Effector memory CD4-positive, alpha-beta T cell (primary cell): ENCODE measurements at regions not wholly inside any gene's neighbourhood (a gene's known extent, or its start where the extent isn't known, plus 50 kb on each side); places are given as distances from the start of the nearest gene placed in this dataset.

Experiments used
- DNase-seq, 3 donors: peaks; one replicate each; pipeline ENCODE4 v3.0.0-alpha.2; 2020
- H3K27ac ChIP-seq: 2 replicates; pipeline ENCODE4 v1.7.0; 2013; ENCODE audit warnings: mild to moderate bottlenecking, low read length, moderate library complexity; ENCODE audit not compliant: insufficient read depth, poor library complexity, severe bottlenecking
- H3K27me3 ChIP-seq: replicated peaks from 2 replicates; pipeline ENCODE4 v1.7.0; 2013; ENCODE audit warnings: mild to moderate bottlenecking, low read length; ENCODE audit not compliant: insufficient read depth, control insufficient read depth, poor library complexity, severe bottlenecking
- H3K36me3 ChIP-seq: 2 replicates; pipeline ENCODE4 v1.7.0; 2013; ENCODE audit warnings: mild to moderate bottlenecking, low read length, moderate library complexity; ENCODE audit not compliant: control insufficient read depth, insufficient read depth
- H3K4me1 ChIP-seq: 2 replicates; pipeline ENCODE4 v1.7.0; 2013; ENCODE audit warnings: low read length, mild to moderate bottlenecking; ENCODE audit not compliant: control insufficient read depth, insufficient read depth, poor library complexity, severe bottlenecking
- H3K4me3 ChIP-seq: 2 replicates; pipeline ENCODE4 v1.7.0; 2013; ENCODE audit warnings: low read length, low read depth, mild to moderate bottlenecking; ENCODE audit not compliant: insufficient read depth, poor library complexity, severe bottlenecking
- H3K9me3 ChIP-seq: 2 replicates; pipeline ENCODE4 v1.7.0; 2013; ENCODE audit warnings: mild to moderate bottlenecking, low read length, moderate library complexity; ENCODE audit not compliant: control insufficient read depth

DNA sequence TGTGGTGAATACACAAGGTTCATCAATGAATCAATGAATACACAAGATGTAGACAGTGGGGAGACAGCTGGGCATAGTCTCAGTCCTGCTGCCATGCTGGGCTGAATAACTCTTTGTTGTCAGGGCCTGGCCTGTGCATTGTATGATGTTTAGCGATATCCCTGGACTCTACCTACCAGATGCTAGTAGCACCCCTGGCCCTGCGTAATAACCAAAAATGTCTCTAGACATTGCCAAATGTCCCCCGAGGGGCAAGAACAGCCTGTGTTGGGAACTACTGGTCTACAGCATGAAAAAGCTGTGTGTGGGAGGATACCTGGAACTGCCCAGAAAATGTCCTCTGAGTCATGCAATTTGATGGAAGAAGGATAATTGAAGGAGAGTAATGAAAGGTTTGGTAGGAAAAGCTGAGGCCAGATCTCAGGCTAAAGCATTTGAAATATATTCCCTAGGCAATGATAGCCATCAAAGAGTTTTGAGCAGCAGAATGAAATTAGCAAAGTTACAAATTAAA, 128.2 kb downstream of the TMEM30B start:
- no peaks in the 10 kb centered on the region for H3K4me1 ChIP-seq

DNA sequence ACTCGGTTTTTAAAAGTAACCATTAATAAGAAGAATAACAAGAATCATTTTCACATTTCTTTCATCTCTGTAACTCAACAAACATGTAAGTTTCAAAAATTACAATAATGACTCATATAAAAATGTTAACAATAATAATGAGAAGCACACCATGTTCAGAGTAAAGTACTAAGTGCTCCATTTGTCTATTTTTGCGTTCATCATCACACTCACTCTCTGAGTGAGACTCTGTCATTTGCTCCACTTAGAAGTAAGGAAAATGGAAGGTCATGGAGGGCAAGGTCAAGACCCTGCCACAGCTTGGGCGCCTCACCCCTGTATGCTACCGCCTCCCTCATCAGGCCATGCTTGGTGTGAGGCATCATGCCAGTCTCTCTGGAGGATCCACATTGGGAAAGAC, 129.9 kb downstream of the TMEM30B start:
- Histone ChIP-seq H3K36me3 (no peaks in the 10 kb centered on the region), H3K27ac (no peak overlapping the region), H3K4me3 (no peak overlapping the region), H3K27me3 (no peaks in the 10 kb centered on the region), H3K4me1 (no peaks in the 10 kb centered on the region), H3K9me3 (no peaks in the 10 kb centered on the region)
- no peak for DNase-seq

More for the DNA sequence above, 128.2 kb downstream of the TMEM30B start:
- no peak for DNase-seq
- no peak overlapping the region for H3K4me3 ChIP-seq
- H3K27me3 ChIP-seq, result no peaks in the 10 kb centered on the region
- no peaks in the 10 kb centered on the region for H3K36me3 ChIP-seq
- H3K9me3 ChIP-seq, result no peaks in the 10 kb centered on the region
- no peak overlapping the region for H3K27ac ChIP-seq

- H3K4me3 ChIP-seq, result no peak overlapping the region
- no peaks in the 10 kb centered on the region for H3K4me1 ChIP-seq
- H3K27ac ChIP-seq, result no peak overlapping the region
- no peak for DNase-seq
- no peaks in the 10 kb centered on the region for H3K9me3 ChIP-seq
- H3K36me3 ChIP-seq, result no peaks in the 10 kb centered on the region
- H3K27me3 ChIP-seq, result no peaks in the 10 kb centered on the region
Observed at GRCh38 chr14:61150851-61151250, 130.3 kb downstream of the TMEM30B start.

DNA sequence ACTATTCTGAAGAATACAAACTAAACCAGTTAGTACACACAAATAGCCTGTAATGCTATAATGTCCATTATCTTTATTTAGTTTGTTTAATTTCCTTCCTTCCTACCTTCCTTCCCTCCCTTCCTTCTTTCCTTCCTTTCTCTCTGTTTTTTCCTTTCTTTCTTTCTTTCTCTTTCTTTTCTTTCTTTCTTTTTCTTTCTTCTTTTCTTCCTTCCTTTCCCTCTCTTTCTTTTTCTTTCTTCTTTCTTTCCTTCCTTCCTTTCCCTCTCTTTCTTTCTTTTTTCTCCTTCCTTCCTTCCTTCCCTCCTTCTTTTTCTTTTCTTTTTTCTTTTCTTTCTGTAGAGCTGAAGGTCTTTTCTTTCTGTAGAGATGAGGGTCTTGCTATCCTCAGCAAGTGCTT, 131.2 kb downstream of the TMEM30B start:
- Histone ChIP-seq H3K4me1 (no peaks in the 10 kb centered on the region), H3K36me3 (no peaks in the 10 kb centered on the region), H3K27ac (no peak overlapping the region), H3K4me3 (no peak overlapping the region), H3K9me3 (no peaks in the 10 kb centered on the region), H3K27me3 (no peaks in the 10 kb centered on the region)
- DNase-seq, result no peak

DNA sequence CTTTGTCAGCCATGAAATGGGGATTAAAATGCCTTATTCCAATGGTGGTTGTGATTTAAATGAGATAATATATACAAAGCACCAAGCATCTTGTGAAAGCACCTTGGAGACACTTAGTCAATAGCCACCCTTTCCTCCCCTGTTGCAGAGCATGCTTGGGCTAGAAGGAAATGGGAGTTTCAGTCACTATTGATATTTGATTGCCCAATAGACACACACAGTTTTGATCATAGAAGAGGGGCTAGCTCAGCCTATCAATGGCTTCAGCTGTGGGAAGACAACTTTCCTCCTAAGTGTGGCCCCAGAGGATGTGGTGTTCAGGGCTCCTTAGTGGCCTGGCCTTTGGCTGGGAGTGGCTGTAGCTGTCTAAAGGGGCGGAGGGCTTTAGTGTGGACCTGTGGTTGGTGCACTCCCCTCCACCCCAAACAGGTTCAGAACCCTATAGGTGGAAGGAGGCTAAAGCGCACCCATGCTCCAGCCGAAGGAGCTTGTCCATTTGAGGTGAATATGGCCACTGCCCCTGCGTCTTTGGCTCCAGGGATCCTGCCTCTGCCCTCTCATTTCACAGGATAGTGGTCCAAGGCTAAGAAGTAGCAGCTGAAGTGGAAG, 132.3 kb downstream of the TMEM30B start:
- H3K4me3 ChIP-seq, result no peak overlapping the region
- no peaks in the 10 kb centered on the region for H3K36me3 ChIP-seq
- DNase-seq, result no peak
- no peak overlapping the region for H3K27ac ChIP-seq
- no peaks in the 10 kb centered on the region for H3K9me3 ChIP-seq
- no peaks in the 10 kb centered on the region for H3K4me1 ChIP-seq
- H3K27me3 ChIP-seq, result no peaks in the 10 kb centered on the region

DNA sequence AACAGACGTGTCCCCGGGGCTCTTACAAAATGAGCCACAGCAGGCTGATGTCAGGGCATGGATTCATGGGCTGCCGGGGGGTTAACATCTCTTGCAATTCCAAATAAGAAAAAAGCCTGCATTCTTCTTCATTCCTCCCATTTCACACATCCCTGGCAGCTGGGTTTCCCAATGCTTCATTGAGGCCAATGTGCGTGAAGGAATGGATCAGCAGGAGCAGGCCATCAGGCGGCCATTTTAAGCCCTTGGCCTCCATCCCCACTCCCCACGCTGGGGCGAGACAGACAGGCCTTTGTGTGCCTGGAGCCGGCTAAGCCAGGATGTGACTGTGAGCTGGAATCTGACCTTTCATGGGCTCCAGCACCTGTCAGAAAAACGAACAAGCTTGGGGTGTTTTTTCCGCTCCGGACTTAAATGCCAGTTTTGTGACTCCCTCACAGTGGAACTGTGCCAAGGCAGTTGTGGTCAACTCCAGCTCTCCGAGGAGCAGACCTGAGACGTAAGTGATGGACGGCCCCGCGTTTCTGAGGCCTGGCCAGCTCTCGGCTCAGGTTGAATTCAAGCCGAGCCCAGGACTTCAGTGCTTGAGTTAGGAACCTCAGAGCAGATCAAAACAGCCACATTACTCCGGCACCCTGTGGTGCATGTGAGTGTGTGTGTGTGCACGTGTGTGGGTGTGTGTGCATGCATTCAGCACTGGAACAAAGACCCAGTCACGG, 133.1 kb downstream of the TMEM30B start:
- H3K27ac ChIP-seq, result no peak overlapping the region

DNA sequence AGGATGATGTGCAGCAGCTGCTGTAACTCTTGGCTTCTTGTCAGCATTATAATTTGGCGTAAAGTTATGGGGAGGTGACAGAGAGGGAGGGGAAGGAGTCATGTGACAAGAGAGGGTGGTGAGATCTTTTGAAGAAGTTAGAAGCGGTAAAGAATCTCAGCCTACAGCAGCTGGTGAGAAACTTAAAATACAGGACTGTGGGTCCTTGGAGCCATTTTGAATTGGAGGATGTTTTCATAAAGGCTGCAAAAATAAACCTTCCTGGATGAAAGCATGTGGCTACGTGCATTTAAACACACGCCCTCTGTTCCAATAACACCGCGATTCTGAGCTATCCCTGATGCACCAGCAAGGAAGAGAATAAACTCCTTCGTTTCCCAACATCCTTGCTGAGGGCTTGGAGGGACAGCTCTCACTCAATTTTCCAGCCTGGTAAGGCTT, 133.7 kb downstream of the TMEM30B start:
- DNase-seq, result no peak
- H3K4me1 ChIP-seq, result no peaks in the 10 kb centered on the region
- no peaks in the 10 kb centered on the region for H3K36me3 ChIP-seq
- H3K27ac ChIP-seq, result no peak overlapping the region
- H3K27me3 ChIP-seq, result no peaks in the 10 kb centered on the region
- H3K4me3 ChIP-seq, result no peak overlapping the region
- H3K9me3 ChIP-seq, result no peaks in the 10 kb centered on the region

More for the DNA sequence above, 133.1 kb downstream of the TMEM30B start:
- no peaks in the 10 kb centered on the region for H3K27me3 ChIP-seq
- H3K36me3 ChIP-seq, result no peaks in the 10 kb centered on the region
- no peaks in the 10 kb centered on the region for H3K9me3 ChIP-seq
- H3K4me3 ChIP-seq, result no peak overlapping the region
- no peaks in the 10 kb centered on the region for H3K4me1 ChIP-seq
- no peak for DNase-seq

- Histone ChIP-seq H3K27me3 (no peaks in the 10 kb centered on the region), H3K9me3 (no peaks in the 10 kb centered on the region), H3K27ac (no peak overlapping the region), H3K36me3 (no peaks in the 10 kb centered on the region), H3K4me1 (no peaks in the 10 kb centered on the region), H3K4me3 (no peak overlapping the region)
- DNase-seq, result no peak
Observed at GRCh38 chr14:61146899-61147298, 134.2 kb downstream of the TMEM30B start.

- Histone ChIP-seq H3K27me3 (no peaks in the 10 kb centered on the region), H3K9me3 (no peaks in the 10 kb centered on the region), H3K36me3 (no peaks in the 10 kb centered on the region), H3K4me1 (no peaks in the 10 kb centered on the region), H3K4me3 (no peak overlapping the region), H3K27ac (no peak overlapping the region)
- DNase-seq, result no peak
Observed at GRCh38 chr14:61145903-61146481, 135.1 kb downstream of the TMEM30B start.
